GM12878 (cell line): ENCODE measurements at regions not wholly inside any gene's neighbourhood (a gene's known extent, or its start where the extent isn't known, plus 50 kb on each side); places are given as distances from the start of the nearest gene placed in this dataset.

Experiments
- CEBPZ ChIP-seq: fragments of 150-350 bp; IDR thresholded peaks from 2 replicates; pipeline ENCODE4 v1.6.1; 2016; ENCODE audit warnings: low read depth, low read length
- CHD4 ChIP-seq: fragments of 200-600 bp; sonication (generic); IDR thresholded peaks from 2 replicates; pipeline ENCODE4 v1.6.1; 2016; ENCODE audit warnings: mild to moderate bottlenecking
- E2F4 ChIP-seq: IDR thresholded peaks from 2 replicates; pipeline ENCODE4 v1.6.1; 2012; ENCODE audit warnings: low read depth, low read length, improper control_type of control experiment
- E2F8 ChIP-seq: fragments of 450-650 bp; IDR thresholded peaks from 2 replicates; pipeline ENCODE4 v1.6.1; 2018; ENCODE audit warnings: mild to moderate bottlenecking, low read depth, moderate library complexity; ENCODE audit not compliant: partially characterized antibody
- HDGF ChIP-seq: fragments of 450-650 bp; IDR thresholded peaks from 2 replicates; pipeline ENCODE4 v1.6.1; 2016; ENCODE audit warnings: antibody characterized with exemption
- NBN ChIP-seq: fragments of 450-650 bp; IDR thresholded peaks from 2 replicates; pipeline ENCODE4 v1.6.1; 2016
- NR2F1 ChIP-seq: fragments of 450-650 bp; conservative IDR thresholded peaks from 2 replicates; pipeline ENCODE4 v1.6.1; 2017; ENCODE audit warnings: mild to moderate bottlenecking
- PAX8 ChIP-seq: fragments of 450-650 bp; IDR thresholded peaks from 2 replicates; pipeline ENCODE4 v1.6.1; 2017; ENCODE audit warnings: mild to moderate bottlenecking, moderate library complexity
- POLR2AphosphoS5 ChIP-seq: IDR thresholded peaks from 2 replicates; pipeline ENCODE4 v1.6.1; 2011; ENCODE audit warnings: mild to moderate bottlenecking, low read length, inconsistent platforms
- RAD21 ChIP-seq: IDR thresholded peaks from 2 replicates; pipeline ENCODE4 v1.6.1; 2011; ENCODE audit warnings: mild to moderate bottlenecking, low read depth, low read length, moderate library complexity; ENCODE audit not compliant: insufficient read depth
- RB1 ChIP-seq: fragments of 450-650 bp; formaldehyde crosslinking; IDR thresholded peaks from 2 replicates; pipeline ENCODE4 v1.6.1; 2017; ENCODE audit warnings: mild to moderate bottlenecking, borderline replicate concordance
- SMAD5 ChIP-seq: IDR thresholded peaks from 2 replicates; pipeline ENCODE4 v1.6.1; 2016; ENCODE audit warnings: antibody characterized with exemption, low read depth
- ZBTB40 ChIP-seq: fragments of 450-650 bp; IDR thresholded peaks from 2 replicates; pipeline ENCODE4 v1.6.1; 2016; ENCODE audit warnings: mild to moderate bottlenecking, moderate library complexity, borderline replicate concordance
- ZNF274 ChIP-seq: IDR thresholded peaks from one replicate; pipeline ENCODE4 v1.8.0; 2011; ENCODE audit not compliant: insufficient read length, insufficient read depth
- TF ChIP-seq, protein P1 (sequence below): fragments of 450-650 bp; IDR thresholded peaks from 2 replicates; pipeline ENCODE4 v1.6.1; 2017; ENCODE audit warnings: borderline replicate concordance
- TF ChIP-seq, protein P2 (sequence below): IDR thresholded peaks from 2 replicates; pipeline ENCODE4 v1.6.1; 2011; ENCODE audit warnings: low read depth, mild to moderate bottlenecking, low read length, moderate library complexity, borderline replicate concordance; ENCODE audit errors: extremely low read depth

DNA sequence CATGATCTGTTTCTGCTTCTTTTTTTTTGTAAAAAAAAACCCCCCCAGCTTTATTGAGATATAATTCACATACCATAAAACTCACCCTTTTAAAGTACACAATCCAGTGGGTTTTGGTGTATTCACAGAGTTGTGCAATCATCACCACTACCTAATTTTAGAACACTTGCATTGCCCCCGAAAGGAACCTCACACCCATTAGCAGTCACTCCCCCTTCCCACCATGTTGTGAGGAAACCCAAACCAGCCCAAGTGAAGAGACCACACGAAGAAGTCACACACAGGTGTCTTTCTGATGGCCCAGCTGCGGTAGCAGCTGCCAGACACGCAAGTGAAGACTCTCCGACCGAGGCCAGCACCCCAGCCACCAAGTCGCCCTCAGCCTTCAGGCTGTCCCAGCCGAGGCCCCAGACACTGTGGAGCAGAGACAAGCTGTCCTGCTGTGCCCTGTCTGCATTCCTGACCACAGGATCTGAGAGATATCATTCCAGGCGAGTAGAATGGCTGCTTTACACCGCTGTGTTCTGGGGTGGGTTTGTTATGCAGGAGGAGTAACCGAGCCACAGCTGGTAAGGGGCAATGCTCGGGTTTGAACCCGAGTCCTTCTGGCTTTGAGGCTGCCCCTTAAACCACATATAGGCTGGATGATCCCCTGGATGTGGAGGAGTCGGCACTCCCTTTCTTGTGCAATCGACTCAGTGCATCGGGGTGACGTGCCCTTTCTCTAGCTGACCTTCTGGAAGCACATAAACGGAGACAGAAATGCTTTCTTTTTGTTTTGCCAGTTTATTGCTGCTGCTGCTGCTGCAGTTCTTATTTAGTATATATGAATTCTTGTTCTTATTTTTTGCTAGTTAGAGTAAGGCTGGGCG lies 59.1 kb upstream of the PTPN1 start (continued):
- TF ChIP-seq E2F8 (no peak), RAD21 (no peak), RB1 (no peak), PAX8 (no peak), NR2F1 (0 out of 2 replicates have a peak, but pooled peaks have one; percentile 42), POLR2AphosphoS5 (0 out of 2 replicates have a peak, but pooled peaks have one; percentile 49), HDGF (no peak), SMAD5 (no peak), ZBTB40 (no peak), ZNF274 (no peak), NBN (no peak), CEBPZ (no peak), E2F4 (no peak), CHD4 (no peak)
- TF ChIP-seq, protein P1, sequence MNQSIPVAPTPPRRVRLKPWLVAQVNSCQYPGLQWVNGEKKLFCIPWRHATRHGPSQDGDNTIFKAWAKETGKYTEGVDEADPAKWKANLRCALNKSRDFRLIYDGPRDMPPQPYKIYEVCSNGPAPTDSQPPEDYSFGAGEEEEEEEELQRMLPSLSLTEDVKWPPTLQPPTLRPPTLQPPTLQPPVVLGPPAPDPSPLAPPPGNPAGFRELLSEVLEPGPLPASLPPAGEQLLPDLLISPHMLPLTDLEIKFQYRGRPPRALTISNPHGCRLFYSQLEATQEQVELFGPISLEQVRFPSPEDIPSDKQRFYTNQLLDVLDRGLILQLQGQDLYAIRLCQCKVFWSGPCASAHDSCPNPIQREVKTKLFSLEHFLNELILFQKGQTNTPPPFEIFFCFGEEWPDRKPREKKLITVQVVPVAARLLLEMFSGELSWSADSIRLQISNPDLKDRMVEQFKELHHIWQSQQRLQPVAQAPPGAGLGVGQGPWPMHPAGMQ, result no peak
- TF ChIP-seq, protein P2, sequence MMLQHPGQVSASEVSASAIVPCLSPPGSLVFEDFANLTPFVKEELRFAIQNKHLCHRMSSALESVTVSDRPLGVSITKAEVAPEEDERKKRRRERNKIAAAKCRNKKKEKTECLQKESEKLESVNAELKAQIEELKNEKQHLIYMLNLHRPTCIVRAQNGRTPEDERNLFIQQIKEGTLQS, result no peak
